Endothelial cell of umbilical vein (primary cell): ENCODE measurements at regions not wholly inside any gene's neighbourhood (a gene's known extent, or its start where the extent isn't known, plus 50 kb on each side); places are given as distances from the start of the nearest gene placed in this dataset.

ENCODE experiments used
- BruUV-seq: library from RNA; stranded (reverse); fragments of 400-500 nt; replicated peaks from 2 replicates; lab custom pipeline; 2021; lab: Mats Ljungman, UMichigan
- CTCF ChIA-PET: fragments of 300-600, 350-600 bp; sonication (Branson Sonifier 250); formaldehyde crosslinking; loops from one replicate; lab custom pipeline; 2021; ENCODE audit warnings: antibody characterized with exemption, inconsistent platforms; lab: Charles Lee
- POLR2A ChIA-PET: fragments of 300-600, 350-600 bp; sonication (Branson Sonifier 250); formaldehyde crosslinking; loops from one replicate; lab custom pipeline; 2021; ENCODE audit warnings: antibody characterized with exemption, inconsistent platforms; lab: Charles Lee
- DNase-seq: peaks from one replicate; pipeline ENCODE4 v3.0.0-alpha.2; 2011; ENCODE audit warnings: low read depth, low spot score
- FAIRE-seq: peaks from 2 replicates; lab custom pipeline; 2011; peaks lifted over from hg19 to GRCh38; lab: Jason Lieb, UNC
- H2AFZ ChIP-seq: 2 replicates; pipeline ENCODE4 v1.6.0; 2012; ENCODE audit warnings: low read depth, low read length, control low read depth, inconsistent platforms
- H3K27ac ChIP-seq: 2 replicates; pipeline ENCODE4 v1.5.1; 2011; ENCODE audit warnings: low read depth, mild to moderate bottlenecking, control low read depth, low read length, moderate library complexity; ENCODE audit not compliant: insufficient read depth
- H3K27me3 ChIP-seq, 2 experiments: 2 replicates each; pipeline versions ENCODE4 v1.6.0 to v1.6.1; 2011; ENCODE audit warnings: low read length in 2 of 2, mixed read lengths in 1 of 2; ENCODE audit not compliant: control insufficient read depth in 2 of 2, insufficient read depth in 2 of 2
- H3K36me3 ChIP-seq, 2 experiments: 2 replicates in 1 of 2; 3 replicates in 1 of 2; pipeline ENCODE4 v1.5.1; 2011; ENCODE audit warnings: low read length in 2 of 2, mild to moderate bottlenecking in 1 of 2, moderate library complexity in 1 of 2; ENCODE audit not compliant: control insufficient read depth in 2 of 2, insufficient read depth in 2 of 2; ENCODE audit errors: extremely low read depth in 1 of 2
- H3K4me1 ChIP-seq: 3 replicates; pipeline ENCODE4 v1.5.1; 2011; ENCODE audit warnings: mild to moderate bottlenecking, low read length; ENCODE audit not compliant: control insufficient read depth, insufficient read depth; ENCODE audit errors: extremely low read depth
- H3K4me2 ChIP-seq: 2 replicates; pipeline ENCODE4 v1.6.1; 2011; ENCODE audit warnings: low read length, control low read depth, mixed read lengths; ENCODE audit not compliant: insufficient read depth
- H3K4me3 ChIP-seq, 3 experiments: fragments of 200-600 bp in 1 of 3; sonication (generic), shearing (Covaris generic) in 1 of 3; replicated peaks in 1 of 3; 2 replicates each; pipeline ENCODE4 v1.5.1; 2011 to 2016; ENCODE audit warnings: control low read depth in 3 of 3, low read length in 3 of 3, mild to moderate bottlenecking in 2 of 3, inconsistent platforms in 1 of 3, low read depth in 1 of 3, moderate library complexity in 1 of 3; ENCODE audit not compliant: insufficient read depth in 1 of 3
- H3K79me2 ChIP-seq: 2 replicates; pipeline ENCODE4 v1.6.0; 2012; ENCODE audit warnings: low read length, inconsistent platforms; ENCODE audit not compliant: control insufficient read depth, insufficient read depth
- H3K9ac ChIP-seq: replicated peaks from 2 replicates; pipeline ENCODE3; 2011; ENCODE audit warnings: low read length, control low read depth; ENCODE audit not compliant: insufficient read depth; ENCODE audit errors: extremely low read depth
- H3K9me1 ChIP-seq: replicated peaks from 3 replicates; pipeline ENCODE4 v1.6.0; 2011; ENCODE audit warnings: mild to moderate bottlenecking, low read length; ENCODE audit not compliant: control insufficient read depth, insufficient read depth; ENCODE audit errors: extremely low read depth
- H3K9me3 ChIP-seq: replicated peaks from 2 replicates; pipeline ENCODE4 v1.5.1; 2012; ENCODE audit warnings: low read length, inconsistent platforms; ENCODE audit not compliant: control insufficient read depth, insufficient read depth
- H4K20me1 ChIP-seq: replicated peaks from 2 replicates; pipeline ENCODE3; 2011; ENCODE audit warnings: mild to moderate bottlenecking, low read length; ENCODE audit not compliant: control insufficient read depth, insufficient read depth; ENCODE audit errors: extremely low read depth
- CTCF ChIP-seq, 2 donors: IDR thresholded peaks; 1 replicate in 1 of 2; 2 replicates in 1 of 2; pipeline ENCODE4 v1.5.1; 2011; ENCODE audit warnings: low read length in 2 of 2, mild to moderate bottlenecking in 2 of 2, moderate library complexity in 2 of 2, control low read depth in 1 of 2, inconsistent platforms in 1 of 2, low read depth in 1 of 2; ENCODE audit not compliant: insufficient read depth in 1 of 2; ENCODE audit errors: extremely low read depth in 1 of 2
- EZH2 ChIP-seq: IDR thresholded peaks from 2 replicates; pipeline ENCODE4 v1.6.1; 2012; ENCODE audit warnings: borderline replicate concordance, low read depth, mild to moderate bottlenecking, moderate library complexity, low read length, inconsistent platforms; ENCODE audit not compliant: severe bottlenecking
- JUN ChIP-seq: IDR thresholded peaks from 2 replicates; pipeline ENCODE4 v1.6.1; 2011; ENCODE audit warnings: borderline replicate concordance, low read depth; ENCODE audit not compliant: insufficient read length, insufficient read depth
- MAX ChIP-seq: IDR thresholded peaks from 2 replicates; pipeline ENCODE4 v1.6.1; 2011; ENCODE audit not compliant: insufficient read depth, insufficient read length
- MYC ChIP-seq: IDR thresholded peaks from one replicate; pipeline ENCODE4 v1.6.1; 2011; ENCODE audit warnings: mild to moderate bottlenecking, low read depth, low read length
- POLR2AphosphoS5 ChIP-seq: IDR thresholded peaks from 2 replicates; pipeline ENCODE4 v1.6.1; 2012; ENCODE audit warnings: low read depth, mild to moderate bottlenecking, control low read depth, low read length, moderate library complexity; ENCODE audit not compliant: insufficient read depth
- dilution Hi-C: fragments of 300-500 bp; cut with MboI; formaldehyde crosslinking; loops from one replicate; pipeline ENCODE4 v1.15.0; 2019; ENCODE audit warnings: low sequenced_read_pairs; ENCODE audit not compliant: extremely low pct_ligation_motif_present
- intact Hi-C: fragments of 100-400 bp; cut with micrococcal nuclease; formaldehyde crosslinking; loops from one replicate; pipeline ENCODE4 v1.10.0; 2022

- no peaks in the 10 kb centered on the region for H3K9me1 ChIP-seq
- no peaks in the 10 kb centered on the region for H4K20me1 ChIP-seq
- no peak overlapping the region for H3K4me2 ChIP-seq
- ChIA-PET CTCF (interaction anchor here (1.0 to 1.7 kb wide), 2 partner anchors 16 to 82 kb away, joined by 3 to 5 read pairs; partner anchors contain the start of gene OGFRL1), POLR2A (no interaction called here)
- H3K4me1 ChIP-seq: no peaks in the 10 kb centered on the region
- H3K79me2 ChIP-seq: no peaks in the 10 kb centered on the region
- H3K9ac ChIP-seq: no peak overlapping the region
- H3K27ac ChIP-seq: no peak overlapping the region
- H3K27me3 ChIP-seq: no peaks in the 10 kb centered on the region
- FAIRE-seq (no peak), DNase-seq (no peak)
- no peaks in the 10 kb centered on the region for H3K36me3 ChIP-seq
- H2AFZ ChIP-seq: no peak overlapping the region
- H3K9me3 ChIP-seq: no peaks in the 10 kb centered on the region
- dilution Hi-C loops: no loop called here
- intact Hi-C loops: no loop called here
- no peak for TF ChIP-seq MAX
- TF ChIP-seq POLR2AphosphoS5: no peak
- no peak overlapping the region for H3K4me3 ChIP-seq
- no TSS peak for BruUV-seq
These were observed 82.5 kb upstream of the OGFRL1 start for GRCh38 chr6:71206089-71206488.

GRCh38 chr6:71209206-71209605, 79.4 kb upstream of the OGFRL1 start:
- Histone ChIP-seq H3K27ac (no peak overlapping the region), H3K9me1 (no peaks in the 10 kb centered on the region), H3K36me3 (no peaks in the 10 kb centered on the region), H4K20me1 (no peaks in the 10 kb centered on the region), H3K4me1 (no peaks in the 10 kb centered on the region), H3K27me3 (no peaks in the 10 kb centered on the region), H2AFZ (no peak overlapping the region), H3K4me2 (no peak overlapping the region), H3K9ac (no peak overlapping the region), H3K4me3 (no peak overlapping the region), H3K9me3 (no peaks in the 10 kb centered on the region), H3K79me2 (no peaks in the 10 kb centered on the region)
- POLR2A ChIA-PET: no interaction called here
- CTCF ChIA-PET: interaction anchor here (1.5 to 2.2 kb wide), 2 partner anchors 10 to 18 kb away, joined by 3 to 10 read pairs; no protein-coding TSS in a partner anchor
- intact Hi-C loops (no loop called here), dilution Hi-C loops (no loop called here)
- BruUV-seq: no TSS peak
- FAIRE-seq: no peak
- TF ChIP-seq MYC (no peak), JUN (no peak), CTCF (IDR thresholded peaks at IDR 0.05; ENCODE audit: extremely low read depth in 1 of 2, insufficient read depth in 1 of 2, low read depth in 1 of 2, low read length in 2 of 2) (no peak), POLR2AphosphoS5 (no peak), MAX (no peak), EZH2 (no peak)
- DNase-seq: no peak
